ENCODE measurements at regions not wholly inside any gene's neighbourhood (a gene's known extent, or its start where the extent isn't known, plus 50 kb on each side); places are given as distances from the start of the nearest gene placed in this dataset.
A peak's percentile ranks its signal among the peaks of the same experiment; 100 is the strongest.

DNA sequence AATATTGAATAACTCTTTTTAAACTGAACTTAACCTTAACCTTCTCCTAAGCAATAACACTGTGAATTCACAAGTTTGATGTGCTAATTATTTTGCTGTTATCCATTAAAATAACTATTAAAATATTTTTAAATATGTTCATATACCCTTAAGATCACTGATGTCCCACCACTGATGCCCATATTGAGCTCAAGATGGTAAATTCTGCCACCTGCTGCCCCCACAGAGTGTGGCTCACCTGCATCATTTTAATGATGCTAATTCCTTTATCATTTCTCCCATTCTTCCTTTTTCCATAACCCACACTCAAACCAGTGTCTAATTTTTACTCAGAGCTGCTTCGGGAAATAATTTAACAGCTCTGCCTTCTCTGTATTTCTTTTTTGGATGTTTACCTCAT lies 82.3 kb upstream of the ARID5B start:
- TF ChIP-seq, protein P1, sequence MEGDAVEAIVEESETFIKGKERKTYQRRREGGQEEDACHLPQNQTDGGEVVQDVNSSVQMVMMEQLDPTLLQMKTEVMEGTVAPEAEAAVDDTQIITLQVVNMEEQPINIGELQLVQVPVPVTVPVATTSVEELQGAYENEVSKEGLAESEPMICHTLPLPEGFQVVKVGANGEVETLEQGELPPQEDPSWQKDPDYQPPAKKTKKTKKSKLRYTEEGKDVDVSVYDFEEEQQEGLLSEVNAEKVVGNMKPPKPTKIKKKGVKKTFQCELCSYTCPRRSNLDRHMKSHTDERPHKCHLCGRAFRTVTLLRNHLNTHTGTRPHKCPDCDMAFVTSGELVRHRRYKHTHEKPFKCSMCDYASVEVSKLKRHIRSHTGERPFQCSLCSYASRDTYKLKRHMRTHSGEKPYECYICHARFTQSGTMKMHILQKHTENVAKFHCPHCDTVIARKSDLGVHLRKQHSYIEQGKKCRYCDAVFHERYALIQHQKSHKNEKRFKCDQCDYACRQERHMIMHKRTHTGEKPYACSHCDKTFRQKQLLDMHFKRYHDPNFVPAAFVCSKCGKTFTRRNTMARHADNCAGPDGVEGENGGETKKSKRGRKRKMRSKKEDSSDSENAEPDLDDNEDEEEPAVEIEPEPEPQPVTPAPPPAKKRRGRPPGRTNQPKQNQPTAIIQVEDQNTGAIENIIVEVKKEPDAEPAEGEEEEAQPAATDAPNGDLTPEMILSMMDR (conservative IDR thresholded peaks at IDR 0.05; ENCODE audit: low read length): peak; percentile 65
- TF ChIP-seq EZH2phosphoT487 (IDR thresholded peaks at IDR 0.05; ENCODE audit: borderline replicate concordance): no peak
